ENCODE measurements at regions not wholly inside any gene's neighbourhood (a gene's known extent, or its start where the extent isn't known, plus 50 kb on each side); places are given as distances from the start of the nearest gene placed in this dataset.

DNA sequence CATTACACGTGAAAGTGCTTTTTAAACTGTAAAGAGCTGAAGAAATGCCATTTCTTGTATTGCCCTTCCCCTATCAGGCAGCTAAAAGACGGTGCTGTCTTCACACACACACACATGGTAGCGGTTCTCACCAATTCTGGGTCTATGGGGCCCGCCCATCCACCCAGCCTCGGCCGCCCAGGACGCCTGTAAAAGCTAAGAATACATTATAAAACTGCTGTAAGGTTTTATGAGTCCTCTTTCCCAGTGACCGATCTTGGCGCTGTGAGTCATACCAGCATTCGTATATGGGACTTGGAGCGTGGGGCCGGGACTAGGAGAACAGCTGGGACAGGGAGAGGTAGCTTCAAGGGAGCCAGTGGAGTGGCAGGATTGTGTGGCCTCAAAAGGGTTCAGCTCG lies 149.7 kb upstream of the CADM1 start:
- no peaks in the 10 kb centered on the region for H3K79me2 ChIP-seq (replicated peaks; ENCODE audit: insufficient read depth, low read length)
- H2AFZ ChIP-seq (ENCODE audit: low read depth, low read length) = no peak overlapping the region

DNA sequence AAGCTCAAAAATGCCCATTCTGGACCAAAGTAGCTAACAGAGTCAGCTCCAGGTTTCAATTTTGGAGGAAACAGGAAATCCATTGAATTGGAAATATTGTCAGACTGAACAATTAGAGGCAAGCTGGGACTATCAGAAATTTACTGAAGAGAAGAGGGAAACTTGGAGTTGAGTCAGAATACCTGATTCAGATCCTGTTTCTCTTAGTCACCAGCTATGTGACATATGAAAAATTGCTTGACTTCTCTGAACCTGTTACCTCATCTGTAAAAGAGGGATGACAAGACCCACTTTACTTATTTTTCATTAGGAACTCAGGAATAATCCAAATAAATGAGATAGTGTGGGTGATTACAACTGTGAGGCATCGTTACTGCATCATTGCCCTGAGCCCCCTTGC lies 148.9 kb upstream of the CADM1 start:
- Histone ChIP-seq H3K9me3 (ENCODE audit: low read length) (no peaks in the 10 kb centered on the region), H3K27me3 (ENCODE audit: insufficient read depth, low read depth, low read length) (no peaks in the 10 kb centered on the region), H3K27ac (ENCODE audit: low read length) (no peak overlapping the region), H3K9ac (ENCODE audit: low read length) (no peak overlapping the region), H3K79me2 (replicated peaks; ENCODE audit: insufficient read depth, low read length) (no peaks in the 10 kb centered on the region), H3K36me3 (ENCODE audit: insufficient read depth, low read length) (no peaks in the 10 kb centered on the region), H4K20me1 (ENCODE audit: insufficient read depth) (no peaks in the 10 kb centered on the region), H3F3A (ENCODE audit: insufficient read depth, low read length, poor library complexity, severe bottlenecking) (no peaks in the 10 kb centered on the region), H3K9me2 (ENCODE audit: insufficient read depth, low read length) (no peaks in the 10 kb centered on the region), H2AFZ (ENCODE audit: low read depth, low read length) (no peak overlapping the region), H3K4me3 (ENCODE audit: low read length) (no peak overlapping the region), H3K4me2 (ENCODE audit: low read length) (no peak overlapping the region)
- no peak for TF ChIP-seq EZH2 (IDR thresholded peaks at IDR 0.05; ENCODE audit: borderline replicate concordance, insufficient read depth, low read length, poor library complexity, severe bottlenecking)
- no peak for TF ChIP-seq SMC3 (conservative IDR thresholded peaks at IDR 0.05; ENCODE audit: poor library complexity)
- TF ChIP-seq MXI1 (conservative IDR thresholded peaks at IDR 0.05; ENCODE audit: poor library complexity, severe bottlenecking) = no peak
- no peak for TF ChIP-seq TAF1 (IDR thresholded peaks at IDR 0.05; ENCODE audit: low read depth)
- no peak for TF ChIP-seq RAD21 (conservative IDR thresholded peaks at IDR 0.05)

More for the DNA sequence above, 149.7 kb upstream of the CADM1 start:
- Histone ChIP-seq H3K27me3 (ENCODE audit: insufficient read depth, low read depth, low read length) (no peaks in the 10 kb centered on the region), H3K27ac (ENCODE audit: low read length) (no peak overlapping the region), H3K9ac (ENCODE audit: low read length) (no peak overlapping the region), H3K4me2 (ENCODE audit: low read length) (no peak overlapping the region), H3K4me3 (ENCODE audit: low read length) (no peak overlapping the region), H4K20me1 (ENCODE audit: insufficient read depth) (no peaks in the 10 kb centered on the region), H3K36me3 (ENCODE audit: insufficient read depth, low read length) (no peaks in the 10 kb centered on the region), H3K9me3 (ENCODE audit: low read length) (no peaks in the 10 kb centered on the region), H3F3A (ENCODE audit: insufficient read depth, low read length, poor library complexity, severe bottlenecking) (no peaks in the 10 kb centered on the region), H3K9me2 (ENCODE audit: insufficient read depth, low read length) (no peaks in the 10 kb centered on the region)
- TF ChIP-seq EP300 (conservative IDR thresholded peaks at IDR 0.05; ENCODE audit: poor library complexity, severe bottlenecking) = no peak

DNA sequence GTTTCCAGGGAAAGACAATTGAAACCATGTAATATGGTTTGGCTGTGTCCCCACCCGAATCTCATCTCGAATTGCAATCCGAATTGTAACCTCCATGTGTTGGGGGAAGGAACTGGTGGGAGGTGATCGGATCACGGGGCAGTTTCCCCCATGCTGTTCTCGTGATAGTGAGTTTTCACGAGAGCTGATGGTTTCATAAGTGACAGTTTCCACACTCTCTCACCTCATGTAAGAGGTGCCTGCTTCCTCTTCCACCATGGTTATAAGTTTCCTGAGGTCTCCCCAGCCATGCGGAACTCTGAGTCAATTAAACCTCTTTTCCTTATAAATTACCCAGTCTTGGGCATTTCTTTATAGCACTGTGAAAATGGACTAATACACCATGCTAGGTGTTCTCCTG lies 148.3 kb upstream of the CADM1 start:
- Histone ChIP-seq H3K9me2 (ENCODE audit: insufficient read depth, low read length) (no peaks in the 10 kb centered on the region), H3K79me2 (replicated peaks; ENCODE audit: insufficient read depth, low read length) (no peaks in the 10 kb centered on the region), H3K27ac (ENCODE audit: low read length) (no peak overlapping the region), H3F3A (ENCODE audit: insufficient read depth, low read length, poor library complexity, severe bottlenecking) (no peaks in the 10 kb centered on the region), H3K36me3 (ENCODE audit: insufficient read depth, low read length) (no peaks in the 10 kb centered on the region), H3K9ac (ENCODE audit: low read length) (no peak overlapping the region), H3K4me2 (ENCODE audit: low read length) (no peak overlapping the region), H2AFZ (ENCODE audit: low read depth, low read length) (no peak overlapping the region), H3K27me3 (ENCODE audit: insufficient read depth, low read depth, low read length) (no peaks in the 10 kb centered on the region), H3K9me3 (ENCODE audit: low read length) (no peaks in the 10 kb centered on the region), H3K4me3 (ENCODE audit: low read length) (no peak overlapping the region), H4K20me1 (ENCODE audit: insufficient read depth) (no peaks in the 10 kb centered on the region)
- no peak for TF ChIP-seq EP300 (conservative IDR thresholded peaks at IDR 0.05; ENCODE audit: poor library complexity, severe bottlenecking)
- TF ChIP-seq, protein P1, sequence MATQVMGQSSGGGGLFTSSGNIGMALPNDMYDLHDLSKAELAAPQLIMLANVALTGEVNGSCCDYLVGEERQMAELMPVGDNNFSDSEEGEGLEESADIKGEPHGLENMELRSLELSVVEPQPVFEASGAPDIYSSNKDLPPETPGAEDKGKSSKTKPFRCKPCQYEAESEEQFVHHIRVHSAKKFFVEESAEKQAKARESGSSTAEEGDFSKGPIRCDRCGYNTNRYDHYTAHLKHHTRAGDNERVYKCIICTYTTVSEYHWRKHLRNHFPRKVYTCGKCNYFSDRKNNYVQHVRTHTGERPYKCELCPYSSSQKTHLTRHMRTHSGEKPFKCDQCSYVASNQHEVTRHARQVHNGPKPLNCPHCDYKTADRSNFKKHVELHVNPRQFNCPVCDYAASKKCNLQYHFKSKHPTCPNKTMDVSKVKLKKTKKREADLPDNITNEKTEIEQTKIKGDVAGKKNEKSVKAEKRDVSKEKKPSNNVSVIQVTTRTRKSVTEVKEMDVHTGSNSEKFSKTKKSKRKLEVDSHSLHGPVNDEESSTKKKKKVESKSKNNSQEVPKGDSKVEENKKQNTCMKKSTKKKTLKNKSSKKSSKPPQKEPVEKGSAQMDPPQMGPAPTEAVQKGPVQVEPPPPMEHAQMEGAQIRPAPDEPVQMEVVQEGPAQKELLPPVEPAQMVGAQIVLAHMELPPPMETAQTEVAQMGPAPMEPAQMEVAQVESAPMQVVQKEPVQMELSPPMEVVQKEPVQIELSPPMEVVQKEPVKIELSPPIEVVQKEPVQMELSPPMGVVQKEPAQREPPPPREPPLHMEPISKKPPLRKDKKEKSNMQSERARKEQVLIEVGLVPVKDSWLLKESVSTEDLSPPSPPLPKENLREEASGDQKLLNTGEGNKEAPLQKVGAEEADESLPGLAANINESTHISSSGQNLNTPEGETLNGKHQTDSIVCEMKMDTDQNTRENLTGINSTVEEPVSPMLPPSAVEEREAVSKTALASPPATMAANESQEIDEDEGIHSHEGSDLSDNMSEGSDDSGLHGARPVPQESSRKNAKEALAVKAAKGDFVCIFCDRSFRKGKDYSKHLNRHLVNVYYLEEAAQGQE (IDR thresholded peaks at IDR 0.05; ENCODE audit: borderline replicate concordance) = no peak
- TF ChIP-seq, protein P2, sequence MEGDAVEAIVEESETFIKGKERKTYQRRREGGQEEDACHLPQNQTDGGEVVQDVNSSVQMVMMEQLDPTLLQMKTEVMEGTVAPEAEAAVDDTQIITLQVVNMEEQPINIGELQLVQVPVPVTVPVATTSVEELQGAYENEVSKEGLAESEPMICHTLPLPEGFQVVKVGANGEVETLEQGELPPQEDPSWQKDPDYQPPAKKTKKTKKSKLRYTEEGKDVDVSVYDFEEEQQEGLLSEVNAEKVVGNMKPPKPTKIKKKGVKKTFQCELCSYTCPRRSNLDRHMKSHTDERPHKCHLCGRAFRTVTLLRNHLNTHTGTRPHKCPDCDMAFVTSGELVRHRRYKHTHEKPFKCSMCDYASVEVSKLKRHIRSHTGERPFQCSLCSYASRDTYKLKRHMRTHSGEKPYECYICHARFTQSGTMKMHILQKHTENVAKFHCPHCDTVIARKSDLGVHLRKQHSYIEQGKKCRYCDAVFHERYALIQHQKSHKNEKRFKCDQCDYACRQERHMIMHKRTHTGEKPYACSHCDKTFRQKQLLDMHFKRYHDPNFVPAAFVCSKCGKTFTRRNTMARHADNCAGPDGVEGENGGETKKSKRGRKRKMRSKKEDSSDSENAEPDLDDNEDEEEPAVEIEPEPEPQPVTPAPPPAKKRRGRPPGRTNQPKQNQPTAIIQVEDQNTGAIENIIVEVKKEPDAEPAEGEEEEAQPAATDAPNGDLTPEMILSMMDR (IDR thresholded peaks at IDR 0.05; ENCODE audit: poor library complexity, severe bottlenecking) = no peak
- no peak for TF ChIP-seq EZH2 (IDR thresholded peaks at IDR 0.05; ENCODE audit: borderline replicate concordance, insufficient read depth, low read length, poor library complexity, severe bottlenecking)
- TF ChIP-seq RAD21 (conservative IDR thresholded peaks at IDR 0.05) = no peak
- no peak for TF ChIP-seq TAF1 (IDR thresholded peaks at IDR 0.05; ENCODE audit: low read depth)
- TF ChIP-seq SMC3 (conservative IDR thresholded peaks at IDR 0.05; ENCODE audit: poor library complexity) = no peak
- TF ChIP-seq POLR2AphosphoS5 (IDR thresholded peaks at IDR 0.05) = no peak
- TF ChIP-seq MXI1 (conservative IDR thresholded peaks at IDR 0.05; ENCODE audit: poor library complexity, severe bottlenecking) = no peak

Measured in neural cell (in vitro differentiated cells).